ENCODE measurements at regions not wholly inside any gene's neighbourhood (a gene's known extent, or its start where the extent isn't known, plus 50 kb on each side); places are given as distances from the start of the nearest gene placed in this dataset.

- TF ChIP-seq CTCF (tag by site-specific recombination; IDR thresholded peaks at IDR 0.05) (no peak), ZNF629 (tag by site-specific recombination; IDR thresholded peaks at IDR 0.05) (no peak), ZNF37A (tag by site-specific recombination; IDR thresholded peaks at IDR 0.05) (no peak), ZNF274 (IDR thresholded peaks at IDR 0.05; ENCODE audit: low read length) (no peak), ZNF274 (tag by site-specific recombination; IDR thresholded peaks at IDR 0.05; ENCODE audit: borderline replicate concordance) (no peak), ZNF600 (tag by site-specific recombination; IDR thresholded peaks at IDR 0.05) (no peak), ZNF157 (tag by site-specific recombination; IDR thresholded peaks at IDR 0.05) (no peak), PBX3 (CRISPR knock-in tag; IDR thresholded peaks at IDR 0.05) (no peak), ZBTB6 (tag by site-specific recombination; IDR thresholded peaks at IDR 0.05) (no peak), KLF7 (tag by site-specific recombination; IDR thresholded peaks at IDR 0.05; ENCODE audit: borderline replicate concordance) (no peak), ZBTB17 (tag by site-specific recombination; IDR thresholded peaks at IDR 0.05) (no peak), ZNF391 (tag by site-specific recombination; IDR thresholded peaks at IDR 0.05; ENCODE audit: borderline replicate concordance, low read depth) (no peak), ZNF624 (tag by site-specific recombination; IDR thresholded peaks at IDR 0.05) (no peak), ZNF596 (tag by site-specific recombination; IDR thresholded peaks at IDR 0.05) (no peak)
Measured at GRCh38 chr1:114236517-114236916, 82.8 kb upstream of the SYT6 start.

Data from HEK293 (cell line).